HFFc6 (cell line): ENCODE measurements at regions not wholly inside any gene's neighbourhood (a gene's known extent, or its start where the extent isn't known, plus 50 kb on each side); places are given as distances from the start of the nearest gene placed in this dataset.

Experiments
- DNase-seq: peaks from one replicate; pipeline ENCODE4 v3.0.0-alpha.2; 2018
- H3K27ac Mint-ChIP-seq: 2 replicates; pipeline ENCODE4 v1.8.0; 2020; ENCODE audit warnings: mild to moderate bottlenecking, mixed read lengths
- H3K27me3 Mint-ChIP-seq: 2 replicates; pipeline ENCODE4 v1.8.0; 2021; ENCODE audit warnings: mild to moderate bottlenecking, moderate library complexity, mixed read lengths; ENCODE audit not compliant: insufficient read depth
- H3K36me3 Mint-ChIP-seq: 2 replicates; pipeline ENCODE4 v1.8.0; 2021; ENCODE audit warnings: low read depth, mixed read lengths
- H3K4me1 Mint-ChIP-seq: 2 replicates; pipeline ENCODE4 v1.8.0; 2020; ENCODE audit warnings: low read depth, mixed read lengths
- H3K4me3 Mint-ChIP-seq: 2 replicates; pipeline ENCODE4 v1.8.0; 2020; ENCODE audit warnings: mild to moderate bottlenecking, moderate library complexity, mixed read lengths
- H3K9me3 Mint-ChIP-seq: 2 replicates; pipeline ENCODE4 v1.8.0; 2020; ENCODE audit warnings: mild to moderate bottlenecking, mixed read lengths
- TF ChIP-seq, protein P1 (sequence below): fragments of 200-600 bp; sonication (generic); IDR thresholded peaks from 2 replicates; pipeline ENCODE4 v1.5.0; 2021; ENCODE audit warnings: antibody characterized with exemption, mild to moderate bottlenecking

- Mint-ChIP-seq H3K4me3 (no peak overlapping the region), H3K27me3 (no peaks in the 10 kb centered on the region), H3K4me1 (no peaks in the 10 kb centered on the region), H3K9me3 (peaks cover 52% of the 10 kb centered on the region), H3K36me3 (no peaks in the 10 kb centered on the region), H3K27ac (no peak overlapping the region)
- TF ChIP-seq, protein P1, sequence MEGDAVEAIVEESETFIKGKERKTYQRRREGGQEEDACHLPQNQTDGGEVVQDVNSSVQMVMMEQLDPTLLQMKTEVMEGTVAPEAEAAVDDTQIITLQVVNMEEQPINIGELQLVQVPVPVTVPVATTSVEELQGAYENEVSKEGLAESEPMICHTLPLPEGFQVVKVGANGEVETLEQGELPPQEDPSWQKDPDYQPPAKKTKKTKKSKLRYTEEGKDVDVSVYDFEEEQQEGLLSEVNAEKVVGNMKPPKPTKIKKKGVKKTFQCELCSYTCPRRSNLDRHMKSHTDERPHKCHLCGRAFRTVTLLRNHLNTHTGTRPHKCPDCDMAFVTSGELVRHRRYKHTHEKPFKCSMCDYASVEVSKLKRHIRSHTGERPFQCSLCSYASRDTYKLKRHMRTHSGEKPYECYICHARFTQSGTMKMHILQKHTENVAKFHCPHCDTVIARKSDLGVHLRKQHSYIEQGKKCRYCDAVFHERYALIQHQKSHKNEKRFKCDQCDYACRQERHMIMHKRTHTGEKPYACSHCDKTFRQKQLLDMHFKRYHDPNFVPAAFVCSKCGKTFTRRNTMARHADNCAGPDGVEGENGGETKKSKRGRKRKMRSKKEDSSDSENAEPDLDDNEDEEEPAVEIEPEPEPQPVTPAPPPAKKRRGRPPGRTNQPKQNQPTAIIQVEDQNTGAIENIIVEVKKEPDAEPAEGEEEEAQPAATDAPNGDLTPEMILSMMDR = no peak
- no peak for DNase-seq
Measured at GRCh38 chr9:11312966-11313365, 700.2 kb upstream of the PTPRD start.

GRCh38 chr9:11318946-11319345, 706.1 kb upstream of the PTPRD start:
- Mint-ChIP-seq H3K36me3 (no peaks in the 10 kb centered on the region), H3K4me1 (no peaks in the 10 kb centered on the region), H3K27ac (no peak overlapping the region), H3K27me3 (no peaks in the 10 kb centered on the region), H3K4me3 (no peak overlapping the region), H3K9me3 (peaks cover 14% of the 10 kb centered on the region)
- TF ChIP-seq, protein P1 = no peak
- DNase-seq = no peak

GRCh38 chr9:11319538-11319937, 706.7 kb upstream of the PTPRD start:
- Mint-ChIP-seq H3K4me3 (no peak overlapping the region), H3K4me1 (no peaks in the 10 kb centered on the region), H3K9me3 (peaks cover 18% of the 10 kb centered on the region), H3K36me3 (no peaks in the 10 kb centered on the region), H3K27ac (no peak overlapping the region), H3K27me3 (no peaks in the 10 kb centered on the region)
- DNase-seq = no peak
- TF ChIP-seq, protein P1 = no peak

DNA sequence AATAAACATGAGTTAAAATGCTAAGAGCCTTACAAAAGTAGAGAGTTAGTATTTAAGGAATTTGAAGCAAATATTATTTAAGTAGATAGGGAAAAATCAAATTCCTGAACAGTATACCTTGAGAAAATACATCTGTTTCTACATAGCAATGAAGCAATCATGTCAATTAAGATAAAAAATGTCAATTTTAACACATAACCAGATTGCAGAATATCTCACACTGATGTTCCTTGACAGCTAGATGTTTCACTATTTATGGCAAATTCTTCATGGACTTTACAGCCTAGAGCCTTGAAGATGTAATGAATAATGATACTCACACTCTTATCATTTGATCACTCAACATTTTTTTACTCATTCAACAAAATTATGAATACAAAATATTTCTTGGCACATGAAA, 708.2 kb upstream of the PTPRD start:
- Mint-ChIP-seq H3K27ac (no peak overlapping the region), H3K36me3 (no peaks in the 10 kb centered on the region), H3K9me3 (peaks cover 19% of the 10 kb centered on the region), H3K27me3 (no peaks in the 10 kb centered on the region), H3K4me3 (no peak overlapping the region), H3K4me1 (no peaks in the 10 kb centered on the region)
- DNase-seq = no peak
- TF ChIP-seq, protein P1 = no peak

GRCh38 chr9:11323457-11323856, 710.7 kb upstream of the PTPRD start:
- H3K36me3 Mint-ChIP-seq = no peaks in the 10 kb centered on the region; the same call in 1 of the 2 replicates
- no peak for DNase-seq
- H3K4me3 Mint-ChIP-seq = no peak overlapping the region
- H3K9me3 Mint-ChIP-seq = peaks cover 13% of the 10 kb centered on the region
- no peaks in the 10 kb centered on the region for H3K4me1 Mint-ChIP-seq
- H3K27ac Mint-ChIP-seq = no peak overlapping the region
- TF ChIP-seq, protein P1 = no peak
- no peaks in the 10 kb centered on the region for H3K27me3 Mint-ChIP-seq

GRCh38 chr9:11326231-11326630, 713.4 kb upstream of the PTPRD start:
- no peak for DNase-seq
- no peaks in the 10 kb centered on the region for H3K27me3 Mint-ChIP-seq
- TF ChIP-seq, protein P1 = no peak
- no peak overlapping the region for H3K27ac Mint-ChIP-seq
- H3K9me3 Mint-ChIP-seq = peaks cover 20% of the 10 kb centered on the region
- H3K36me3 Mint-ChIP-seq = no peaks in the 10 kb centered on the region; the same call in 1 of the 2 replicates
- no peaks in the 10 kb centered on the region for H3K4me1 Mint-ChIP-seq
- H3K4me3 Mint-ChIP-seq = no peak overlapping the region
